ENCODE measurements at regions not wholly inside any gene's neighbourhood (a gene's known extent, or its start where the extent isn't known, plus 50 kb on each side); places are given as distances from the start of the nearest gene placed in this dataset.

DNA sequence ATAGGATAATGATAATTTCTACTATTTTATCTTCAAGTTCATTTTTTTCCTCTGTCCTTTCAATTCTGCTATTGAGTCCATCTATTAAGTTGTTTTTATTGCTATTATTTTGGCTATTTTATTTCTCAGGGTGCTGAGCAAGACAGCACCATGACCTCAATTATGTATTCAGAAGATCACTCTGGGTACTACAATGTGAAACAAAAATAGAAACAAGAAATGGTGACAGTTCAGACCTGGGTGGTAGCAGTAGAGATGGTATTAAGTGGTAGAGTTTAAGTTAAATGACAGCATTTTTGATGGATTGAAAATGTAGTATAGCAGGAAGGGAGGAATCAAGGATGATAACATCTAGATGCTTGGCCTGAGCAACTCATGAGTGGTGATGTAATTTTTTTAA is 655.3 kb upstream of the PLXNA2 start:
- TF ChIP-seq, protein P1, sequence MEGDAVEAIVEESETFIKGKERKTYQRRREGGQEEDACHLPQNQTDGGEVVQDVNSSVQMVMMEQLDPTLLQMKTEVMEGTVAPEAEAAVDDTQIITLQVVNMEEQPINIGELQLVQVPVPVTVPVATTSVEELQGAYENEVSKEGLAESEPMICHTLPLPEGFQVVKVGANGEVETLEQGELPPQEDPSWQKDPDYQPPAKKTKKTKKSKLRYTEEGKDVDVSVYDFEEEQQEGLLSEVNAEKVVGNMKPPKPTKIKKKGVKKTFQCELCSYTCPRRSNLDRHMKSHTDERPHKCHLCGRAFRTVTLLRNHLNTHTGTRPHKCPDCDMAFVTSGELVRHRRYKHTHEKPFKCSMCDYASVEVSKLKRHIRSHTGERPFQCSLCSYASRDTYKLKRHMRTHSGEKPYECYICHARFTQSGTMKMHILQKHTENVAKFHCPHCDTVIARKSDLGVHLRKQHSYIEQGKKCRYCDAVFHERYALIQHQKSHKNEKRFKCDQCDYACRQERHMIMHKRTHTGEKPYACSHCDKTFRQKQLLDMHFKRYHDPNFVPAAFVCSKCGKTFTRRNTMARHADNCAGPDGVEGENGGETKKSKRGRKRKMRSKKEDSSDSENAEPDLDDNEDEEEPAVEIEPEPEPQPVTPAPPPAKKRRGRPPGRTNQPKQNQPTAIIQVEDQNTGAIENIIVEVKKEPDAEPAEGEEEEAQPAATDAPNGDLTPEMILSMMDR (conservative IDR thresholded peaks at IDR 0.05), result no peak
- TF ChIP-seq EZH2 (IDR thresholded peaks at IDR 0.05; ENCODE audit: low read depth), result no peak
- CTCF ChIA-PET, result no interaction called here
- DNase-seq, result no peak

DNA sequence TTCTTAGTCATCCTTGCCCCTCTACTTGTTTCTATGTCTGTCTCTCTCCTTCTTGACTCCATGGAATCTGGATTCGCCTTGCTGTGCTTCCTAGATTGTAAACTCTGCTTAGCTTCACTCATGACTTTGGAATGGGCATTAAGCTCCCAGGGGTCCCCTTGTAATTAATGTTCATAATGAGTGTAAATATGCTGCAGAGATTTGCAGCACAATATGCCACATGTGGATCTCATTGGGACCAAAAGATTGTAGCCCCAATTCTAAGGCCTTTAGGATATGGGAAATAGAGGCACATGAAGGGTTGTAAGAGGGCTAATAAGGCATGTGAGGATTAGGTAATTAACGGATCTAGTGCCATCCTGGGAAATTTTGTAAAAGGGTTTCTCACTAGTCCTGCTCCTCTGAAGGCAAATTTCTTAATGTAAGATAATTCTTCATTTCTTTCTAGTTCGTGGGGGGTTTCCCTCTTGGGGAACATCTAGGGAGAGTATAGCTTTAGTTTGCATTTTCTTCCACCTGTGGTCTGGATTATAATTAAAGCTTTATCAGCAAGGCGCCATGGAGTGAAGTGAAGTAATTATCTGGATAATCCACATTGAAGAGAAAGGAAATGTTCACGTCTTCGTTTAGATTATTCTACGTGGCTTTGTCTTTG is 659.2 kb upstream of the PLXNA2 start:
- peaks cover 9% of the 10 kb centered on the region; the same call in 1 of the 2 replicates for H3K27me3 ChIP-seq (ENCODE audit: insufficient read depth, low read depth)
- ChIA-PET POLR2A (ENCODE audit: unreplicated experiment) (no interaction called here), CTCF (no interaction called here)
- no peak overlapping the region for H3K27ac ChIP-seq
- TF ChIP-seq, protein P1 (conservative IDR thresholded peaks at IDR 0.05), result no peak
- no peak for TF ChIP-seq EZH2 (IDR thresholded peaks at IDR 0.05; ENCODE audit: low read depth)
- no peak overlapping the region for H3K4me3 ChIP-seq
- H3K79me2 ChIP-seq (ENCODE audit: low read depth), result no peaks in the 10 kb centered on the region
- no peaks in the 10 kb centered on the region for H3K9me3 ChIP-seq (ENCODE audit: insufficient read depth, low read depth)
- no peak overlapping the region for H2AFZ ChIP-seq
- H3K4me1 ChIP-seq (replicated peaks; ENCODE audit: insufficient read depth), result no peaks in the 10 kb centered on the region
- intact Hi-C loops (cut with micrococcal nuclease; ENCODE audit: unreplicated experiment), result no loop called here
- no peaks in the 10 kb centered on the region for H4K20me1 ChIP-seq (ENCODE audit: insufficient read depth)
- no peaks in the 10 kb centered on the region for H3K36me3 ChIP-seq (ENCODE audit: low read depth)
- H3F3A ChIP-seq (ENCODE audit: insufficient read depth, low read depth), result no peaks in the 10 kb centered on the region
- DNase-seq, result no peak
- BruUV-seq (replicated peaks), result no TSS peak
- no peaks in the 10 kb centered on the region for H3K9me2 ChIP-seq (ENCODE audit: insufficient read depth)
- no peak overlapping the region for H3K4me2 ChIP-seq

More for the DNA sequence above, 655.3 kb upstream of the PLXNA2 start:
- H2AFZ ChIP-seq, result no peak overlapping the region
- H3K27ac ChIP-seq, result no peak overlapping the region
- H3K27me3 ChIP-seq (ENCODE audit: insufficient read depth, low read depth), result no peaks in the 10 kb centered on the region
- no peaks in the 10 kb centered on the region for H3F3A ChIP-seq (ENCODE audit: insufficient read depth, low read depth)
- H3K79me2 ChIP-seq (ENCODE audit: low read depth), result no peaks in the 10 kb centered on the region
- POLR2A ChIA-PET (ENCODE audit: unreplicated experiment), result no interaction called here
- H4K20me1 ChIP-seq (ENCODE audit: insufficient read depth), result no peaks in the 10 kb centered on the region
- H3K36me3 ChIP-seq (ENCODE audit: low read depth), result no peaks in the 10 kb centered on the region
- intact Hi-C loops (cut with micrococcal nuclease; ENCODE audit: unreplicated experiment), result no loop called here
- no peaks in the 10 kb centered on the region for H3K4me1 ChIP-seq (replicated peaks; ENCODE audit: insufficient read depth)
- no peaks in the 10 kb centered on the region for H3K9me2 ChIP-seq (ENCODE audit: insufficient read depth)
- BruUV-seq (replicated peaks), result no TSS peak
- H3K4me2 ChIP-seq, result no peak overlapping the region
- no peak overlapping the region for H3K4me3 ChIP-seq
- no peaks in the 10 kb centered on the region for H3K9me3 ChIP-seq (ENCODE audit: insufficient read depth, low read depth)

DNA sequence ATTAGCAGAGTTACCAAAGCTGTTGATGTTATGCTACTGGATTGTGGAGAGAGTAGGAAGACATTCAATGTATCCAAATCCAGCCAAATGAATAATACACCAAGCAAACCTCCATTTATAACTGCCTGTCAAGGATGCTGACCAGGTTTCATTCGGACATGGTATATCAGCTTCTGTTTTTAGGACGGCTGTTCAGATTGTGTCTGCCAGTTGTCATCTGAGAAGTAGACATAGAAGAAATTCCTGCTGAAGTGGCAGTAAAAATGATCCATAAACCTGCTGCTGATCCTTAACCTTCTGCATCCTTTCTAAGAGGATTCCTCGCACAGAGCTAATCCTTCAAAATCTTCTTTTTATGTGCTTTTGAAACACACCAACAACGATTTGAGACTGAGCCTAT is 663.6 kb upstream of the PLXNA2 start:
- Histone ChIP-seq H3K27me3 (ENCODE audit: insufficient read depth, low read depth) (peaks cover 9% of the 10 kb centered on the region; the same call in 1 of the 2 replicates), H2AFZ (no peak overlapping the region), H3K4me2 (no peak overlapping the region), H3K4me1 (replicated peaks; ENCODE audit: insufficient read depth) (no peaks in the 10 kb centered on the region), H3K79me2 (ENCODE audit: low read depth) (no peaks in the 10 kb centered on the region), H3K27ac (no peak overlapping the region), H3K4me3 (no peak overlapping the region), H3K9me2 (ENCODE audit: insufficient read depth) (no peaks in the 10 kb centered on the region), H3K9me3 (ENCODE audit: insufficient read depth, low read depth) (no peaks in the 10 kb centered on the region), H3F3A (ENCODE audit: insufficient read depth, low read depth) (no peaks in the 10 kb centered on the region), H3K36me3 (ENCODE audit: low read depth) (no peaks in the 10 kb centered on the region), H4K20me1 (ENCODE audit: insufficient read depth) (no peaks in the 10 kb centered on the region)
- intact Hi-C loops (cut with micrococcal nuclease; ENCODE audit: unreplicated experiment), result no loop called here
- TF ChIP-seq EZH2 (IDR thresholded peaks at IDR 0.05; ENCODE audit: low read depth), result no peak
- POLR2A ChIA-PET (ENCODE audit: unreplicated experiment), result no interaction called here
- CTCF ChIA-PET, result no interaction called here
- no TSS peak for BruUV-seq (replicated peaks)
- no peak for DNase-seq

All from PC-9 (cell line).